ENCODE measurements at regions not wholly inside any gene's neighbourhood (a gene's known extent, or its start where the extent isn't known, plus 50 kb on each side); places are given as distances from the start of the nearest gene placed in this dataset.

- in situ Hi-C loops (cut with MboI), result no loop called here
- H3K27me3 ChIP-seq (replicated peaks; ENCODE audit: insufficient read depth), result peaks cover 5% of the 10 kb centered on the region
- H2AFZ ChIP-seq, result no peak overlapping the region
- H3K79me2 ChIP-seq (ENCODE audit: insufficient read depth), result no peaks in the 10 kb centered on the region
- H3K9me2 ChIP-seq (ENCODE audit: insufficient read depth), result no peaks in the 10 kb centered on the region
- H3K4me2 ChIP-seq (ENCODE audit: unreplicated experiment), result no peak overlapping the region
- H3K4me1 ChIP-seq (ENCODE audit: insufficient read depth), result no peaks in the 10 kb centered on the region
- TF ChIP-seq EZH2phosphoT487 (IDR thresholded peaks at IDR 0.05; ENCODE audit: insufficient read depth, low read depth), result no peak
- no peak for TF ChIP-seq EZH2 (IDR thresholded peaks at IDR 0.05; ENCODE audit: insufficient read depth, poor library complexity, severe bottlenecking)
- no peaks in the 10 kb centered on the region for H3F3A ChIP-seq (ENCODE audit: insufficient read depth)
- H3K9me3 ChIP-seq (ENCODE audit: low read depth), result no peaks in the 10 kb centered on the region
- H3K36me3 ChIP-seq (ENCODE audit: low read depth), result no peaks in the 10 kb centered on the region
- no peak overlapping the region for H3K27ac ChIP-seq
- no peaks in the 10 kb centered on the region for H4K20me1 ChIP-seq (ENCODE audit: insufficient read depth)
- no peak overlapping the region for H3K4me3 ChIP-seq
- H3K9ac ChIP-seq, result no peak overlapping the region
- 51 to 55% methylated on average over 9 of the region's 9 CpGs for WGBS, 2 experiments (ENCODE audit: low coverage in 1 of 2, low lambda C conversion rate in 2 of 2, missing lambda C conversion rate in 2 of 2)
- no peak for DNase-seq
These were observed 313.0 kb upstream of the RTL1 start for GRCh38 chr14:101216366-101217079.

- H3K4me1 ChIP-seq (ENCODE audit: insufficient read depth), result no peaks in the 10 kb centered on the region
- H3K36me3 ChIP-seq (ENCODE audit: low read depth), result no peaks in the 10 kb centered on the region
- H3K27ac ChIP-seq, result no peak overlapping the region
- H3K9me3 ChIP-seq (ENCODE audit: low read depth), result no peaks in the 10 kb centered on the region
- no peak overlapping the region for H2AFZ ChIP-seq
- no peak for DNase-seq
- peaks cover 5% of the 10 kb centered on the region for H3K27me3 ChIP-seq (replicated peaks; ENCODE audit: insufficient read depth)
- WGBS, 2 experiments (ENCODE audit: low coverage in 1 of 2, low lambda C conversion rate in 2 of 2, missing lambda C conversion rate in 2 of 2), result 20 to 28% methylated on average over 6 of the region's 6 CpGs
- TF ChIP-seq EZH2phosphoT487 (IDR thresholded peaks at IDR 0.05; ENCODE audit: insufficient read depth, low read depth) (no peak), EZH2 (IDR thresholded peaks at IDR 0.05; ENCODE audit: insufficient read depth, poor library complexity, severe bottlenecking) (no peak)
- H3K79me2 ChIP-seq (ENCODE audit: insufficient read depth), result no peaks in the 10 kb centered on the region
- H4K20me1 ChIP-seq (ENCODE audit: insufficient read depth), result no peaks in the 10 kb centered on the region
- in situ Hi-C loops (cut with MboI), result no loop called here
- H3F3A ChIP-seq (ENCODE audit: insufficient read depth), result no peaks in the 10 kb centered on the region
- no peak overlapping the region for H3K4me2 ChIP-seq (ENCODE audit: unreplicated experiment)
- no peak overlapping the region for H3K9ac ChIP-seq
- H3K4me3 ChIP-seq, result no peak overlapping the region
- H3K9me2 ChIP-seq (ENCODE audit: insufficient read depth), result no peaks in the 10 kb centered on the region
These were observed 313.6 kb upstream of the RTL1 start for GRCh38 chr14:101217080-101217463.

DNA sequence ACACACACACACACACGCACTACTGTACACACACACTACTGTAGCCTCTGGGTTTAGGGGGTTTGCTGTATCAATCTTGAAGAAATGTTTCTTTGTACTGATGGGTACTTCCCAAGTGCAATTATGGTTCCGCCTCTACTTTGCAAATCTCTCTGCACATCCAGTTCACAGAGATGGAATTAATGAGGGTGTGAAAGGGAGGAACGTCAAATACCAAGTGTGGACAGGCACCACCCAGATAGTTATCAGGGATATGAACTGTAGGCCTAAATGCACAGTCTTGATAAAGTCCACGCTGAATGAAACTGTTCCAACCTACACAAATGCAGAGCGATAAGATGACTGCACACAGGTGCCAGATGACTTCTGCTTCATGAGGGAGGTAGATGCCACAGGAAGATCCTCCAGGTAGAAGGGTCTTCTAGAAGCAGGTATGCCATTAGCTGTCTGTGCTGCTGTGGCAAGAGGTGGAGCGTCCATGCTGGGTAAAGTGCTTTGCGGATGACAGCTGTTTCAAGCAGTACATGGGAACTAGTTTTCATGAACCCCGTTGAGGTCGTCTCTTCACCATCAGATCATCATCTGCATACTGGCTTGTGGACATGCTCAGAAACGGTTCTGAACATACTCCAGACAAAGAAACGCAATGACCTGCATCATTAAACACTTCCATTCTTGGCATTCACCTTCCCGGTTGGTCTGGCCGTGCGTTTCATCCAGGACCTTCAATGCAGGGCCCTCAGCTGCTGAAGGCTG is 314.3 kb upstream of the RTL1 start:
- no peaks in the 10 kb centered on the region for H3K9me2 ChIP-seq (ENCODE audit: insufficient read depth)
- no peak for TF ChIP-seq EZH2 (IDR thresholded peaks at IDR 0.05; ENCODE audit: insufficient read depth, poor library complexity, severe bottlenecking)
- no peak for TF ChIP-seq EZH2phosphoT487 (IDR thresholded peaks at IDR 0.05; ENCODE audit: insufficient read depth, low read depth)
- H2AFZ ChIP-seq, result no peak overlapping the region
- 63 to 68% methylated on average over 14 of the region's 14 CpGs for WGBS, 2 experiments (ENCODE audit: low coverage in 1 of 2, low lambda C conversion rate in 2 of 2, missing lambda C conversion rate in 2 of 2)
- H3K9ac ChIP-seq, result no peak overlapping the region
- DNase-seq, result no peak
- no peaks in the 10 kb centered on the region for H3K4me1 ChIP-seq (ENCODE audit: insufficient read depth)
- no peak overlapping the region for H3K27ac ChIP-seq
- H3K27me3 ChIP-seq (replicated peaks; ENCODE audit: insufficient read depth), result peaks cover 5% of the 10 kb centered on the region
- H4K20me1 ChIP-seq (ENCODE audit: insufficient read depth), result no peaks in the 10 kb centered on the region
- H3K79me2 ChIP-seq (ENCODE audit: insufficient read depth), result no peaks in the 10 kb centered on the region
- no peaks in the 10 kb centered on the region for H3F3A ChIP-seq (ENCODE audit: insufficient read depth)
- no peak overlapping the region for H3K4me2 ChIP-seq (ENCODE audit: unreplicated experiment)
- in situ Hi-C loops (cut with MboI), result no loop called here
- H3K4me3 ChIP-seq, result no peak overlapping the region
- H3K36me3 ChIP-seq (ENCODE audit: low read depth), result no peaks in the 10 kb centered on the region
- H3K9me3 ChIP-seq (ENCODE audit: low read depth), result no peaks in the 10 kb centered on the region

GRCh38 chr14:101219896-101220703 is 316.6 kb upstream of the RTL1 start:
- no peaks in the 10 kb centered on the region for H3K4me1 ChIP-seq (ENCODE audit: insufficient read depth)
- H3K79me2 ChIP-seq (ENCODE audit: insufficient read depth), result no peaks in the 10 kb centered on the region
- DNase-seq, result no peak
- H3K9me2 ChIP-seq (ENCODE audit: insufficient read depth), result no peaks in the 10 kb centered on the region
- H4K20me1 ChIP-seq (ENCODE audit: insufficient read depth), result no peaks in the 10 kb centered on the region
- H3K27me3 ChIP-seq (replicated peaks; ENCODE audit: insufficient read depth), result peaks cover 12% of the 10 kb centered on the region
- no peaks in the 10 kb centered on the region for H3K36me3 ChIP-seq (ENCODE audit: low read depth)
- H3F3A ChIP-seq (ENCODE audit: insufficient read depth), result no peaks in the 10 kb centered on the region
- WGBS, 2 experiments (ENCODE audit: low coverage in 1 of 2, low lambda C conversion rate in 2 of 2, missing lambda C conversion rate in 2 of 2), result 30 to 33% methylated on average over 12 of the region's 12 CpGs
- H3K4me2 ChIP-seq (ENCODE audit: unreplicated experiment), result no peak overlapping the region
- no peak overlapping the region for H3K4me3 ChIP-seq
- H3K9me3 ChIP-seq (ENCODE audit: low read depth), result no peaks in the 10 kb centered on the region
- no peak overlapping the region for H3K27ac ChIP-seq
- no peak overlapping the region for H3K9ac ChIP-seq
- H2AFZ ChIP-seq, result no peak overlapping the region
- in situ Hi-C loops (cut with MboI), result no loop called here
- TF ChIP-seq EZH2 (IDR thresholded peaks at IDR 0.05; ENCODE audit: insufficient read depth, poor library complexity, severe bottlenecking), result no peak
- no peak for TF ChIP-seq EZH2phosphoT487 (IDR thresholded peaks at IDR 0.05; ENCODE audit: insufficient read depth, low read depth)
